HG03135 (cell line): ENCODE measurements at regions not wholly inside any gene's neighbourhood (a gene's known extent, or its start where the extent isn't known, plus 50 kb on each side); places are given as distances from the start of the nearest gene placed in this dataset.
"Not testable (repeated sequence)": the region's sequence is repeated elsewhere in the genome, so short reads cannot be mapped to it uniquely, and the experiment has no call there.

Source experiments
- ATAC-seq: cut with Tn5 transposase; IDR thresholded peaks from one replicate; pipeline ENCODE4 v1.9.1; 2021; ENCODE audit warnings: mild to moderate bottlenecking, moderate library complexity; ENCODE audit not compliant: unreplicated experiment

DNA sequence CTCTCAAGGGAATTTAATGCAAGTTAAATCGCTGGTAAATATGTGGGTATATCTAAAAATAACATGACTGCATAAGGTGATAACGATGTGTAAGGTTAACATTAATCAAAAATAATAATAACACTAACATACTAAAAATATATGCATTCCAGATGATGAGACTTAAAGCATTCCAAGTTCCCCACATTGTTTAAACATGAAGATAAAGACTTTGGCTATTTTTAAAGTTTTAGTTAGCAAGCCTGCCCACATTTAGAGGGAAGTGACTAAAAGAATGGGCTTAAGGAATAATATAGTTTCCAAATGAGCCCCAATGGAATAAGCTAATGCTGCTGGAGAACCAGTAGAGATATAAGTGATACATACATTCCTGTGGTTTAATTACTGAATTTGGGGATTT lies 941.3 kb downstream of the TBC1D32 start:
- ATAC-seq: no peak

- ATAC-seq: no peak
These were observed 949.6 kb downstream of the TBC1D32 start for GRCh38 chr6:120384671-120385070.

GRCh38 chr6:120383681-120384080 lies 950.6 kb downstream of the TBC1D32 start:
- ATAC-seq: no peak

DNA sequence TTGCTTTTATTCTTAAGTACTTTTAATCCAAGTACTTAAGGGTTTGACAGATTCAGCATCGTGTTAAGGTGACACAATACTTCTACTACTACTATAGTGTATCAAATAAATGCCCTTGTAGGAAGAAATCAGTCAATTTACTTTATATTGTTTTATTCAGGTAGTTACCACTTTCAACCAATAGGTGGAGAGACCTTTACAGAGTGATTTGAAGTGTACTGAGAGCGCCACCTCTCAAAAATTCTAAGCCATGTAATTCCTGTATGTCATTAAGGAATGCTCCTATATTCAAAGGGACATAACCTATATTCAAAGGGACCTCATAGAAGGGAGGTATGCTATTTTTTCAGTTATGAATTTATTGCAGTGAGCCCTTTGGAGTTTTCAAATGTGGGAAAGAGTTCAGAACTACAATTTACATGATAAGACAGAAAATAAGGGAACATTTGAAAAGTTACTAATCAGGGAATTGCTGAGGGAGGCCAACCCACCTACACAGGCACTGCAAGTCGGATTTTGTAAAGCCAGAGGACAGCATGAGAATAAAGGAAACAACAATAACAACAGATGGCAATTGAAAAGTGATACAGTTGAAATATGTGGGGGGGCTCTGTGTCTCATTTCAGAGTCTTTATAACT lies 955.6 kb downstream of the TBC1D32 start:
- peak; percentile 82 for ATAC-seq

DNA sequence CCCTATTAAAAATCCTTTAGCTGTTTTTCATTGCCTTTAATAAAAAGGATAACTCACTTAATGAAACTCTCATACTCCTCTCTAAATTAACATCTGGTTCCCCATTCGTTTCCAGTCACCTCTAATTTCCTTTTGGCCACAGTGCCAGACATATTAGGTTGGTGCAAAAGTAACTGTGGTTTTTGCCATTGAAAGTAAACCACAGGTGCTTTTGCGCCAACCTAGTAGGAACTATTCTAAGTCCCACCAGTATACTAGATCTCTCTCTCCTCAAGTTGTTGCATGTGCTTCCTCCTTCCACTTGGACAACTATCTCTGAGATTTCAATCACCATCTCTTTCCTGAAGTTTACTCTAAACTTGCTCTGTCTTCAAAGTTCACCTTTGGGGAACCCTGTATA lies 961.1 kb downstream of the TBC1D32 start:
- ATAC-seq: no peak

DNA sequence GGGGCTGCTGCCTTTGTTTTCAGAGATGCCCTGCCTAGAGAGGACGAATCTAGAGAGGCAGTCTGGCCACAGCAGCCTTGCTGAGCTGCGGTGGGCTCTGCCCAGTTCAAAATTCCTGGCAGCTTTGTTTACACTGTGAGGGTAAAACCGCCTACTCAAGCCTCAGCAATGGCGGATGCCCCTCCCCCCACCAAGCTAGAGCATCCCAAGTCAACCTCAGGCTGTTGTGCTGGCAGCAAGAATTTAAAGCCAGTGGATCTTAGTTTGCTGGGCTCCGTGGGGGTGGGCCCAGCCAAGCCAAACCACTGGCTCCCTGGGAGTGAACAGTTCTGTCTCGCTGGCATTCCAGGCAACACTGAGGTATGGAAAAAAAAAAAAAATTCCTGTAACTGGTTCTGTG lies 970.9 kb downstream of the TBC1D32 start:
- no peak for ATAC-seq

GRCh38 chr6:120358535-120358934 lies 975.7 kb downstream of the TBC1D32 start:
- ATAC-seq: not testable (repeated sequence)

DNA sequence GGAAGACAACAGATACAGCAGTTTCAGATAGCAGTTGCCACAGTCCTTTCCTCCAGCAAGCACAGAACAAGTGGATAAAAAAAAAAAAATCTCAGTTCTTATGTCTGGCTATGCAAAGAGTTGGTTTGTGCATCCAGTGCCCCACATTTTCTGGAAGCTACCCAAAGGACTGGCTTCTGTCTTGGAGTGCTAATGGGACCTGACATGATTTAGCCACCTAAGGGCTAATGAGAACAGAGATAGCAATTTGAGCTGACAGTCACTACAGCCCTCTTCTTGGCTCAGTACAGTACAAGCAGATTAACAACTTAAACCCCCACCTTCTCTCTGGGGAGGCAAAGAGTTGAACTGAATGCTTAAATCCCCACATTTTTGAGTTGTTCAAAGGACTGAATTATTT lies 976.8 kb downstream of the TBC1D32 start:
- no peak for ATAC-seq

DNA sequence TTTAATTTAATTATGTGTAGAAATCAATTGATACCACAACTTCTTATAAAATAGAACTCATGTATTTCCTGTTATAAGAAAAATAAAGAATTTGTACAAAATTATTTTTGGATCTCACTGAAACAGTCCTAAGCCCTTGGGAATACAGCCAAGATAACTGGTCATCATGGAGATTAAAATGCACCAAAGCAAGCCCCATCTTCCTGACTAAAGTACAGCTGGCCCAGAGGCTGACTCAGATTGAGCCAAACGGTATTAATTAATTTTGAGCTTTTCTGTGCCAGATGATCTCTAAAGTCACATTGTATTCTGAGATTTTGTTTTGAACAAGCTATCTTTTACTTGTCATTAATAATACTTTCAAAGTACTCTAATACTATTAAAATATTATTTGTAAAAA lies 978.5 kb downstream of the TBC1D32 start:
- ATAC-seq: no peak

DNA sequence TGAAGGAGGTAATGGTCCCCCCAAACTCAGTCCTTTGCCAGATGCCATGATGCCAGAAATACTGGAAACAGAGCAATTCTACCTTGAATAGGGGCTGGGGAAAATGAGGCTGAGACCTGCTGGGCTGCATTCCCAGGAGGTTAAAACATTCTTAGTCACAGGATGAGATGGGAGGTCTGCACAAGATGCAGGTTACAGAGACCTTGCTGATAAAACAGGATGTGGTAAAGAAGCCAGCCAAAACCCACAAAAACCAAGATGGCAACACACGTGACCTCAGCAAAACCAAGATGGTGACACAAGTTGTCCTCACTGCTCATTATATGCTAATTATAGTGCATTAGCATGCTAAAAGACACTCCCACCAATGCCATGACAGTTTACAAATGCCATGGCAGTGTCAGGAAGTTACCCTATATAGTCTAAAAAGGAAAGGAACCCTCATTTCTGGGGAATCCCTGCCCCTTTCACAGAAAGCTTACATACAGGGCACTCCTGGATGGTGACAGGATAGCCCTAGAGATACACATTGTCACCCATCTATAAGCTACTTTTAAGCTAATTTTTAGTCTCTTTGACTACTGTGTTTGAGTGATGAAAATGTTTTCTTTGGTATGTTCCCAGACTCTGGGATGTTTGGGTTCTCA lies 979.7 kb downstream of the TBC1D32 start:
- ATAC-seq: no peak

GRCh38 chr6:120352491-120352890 lies 981.8 kb downstream of the TBC1D32 start:
- ATAC-seq: no peak

DNA sequence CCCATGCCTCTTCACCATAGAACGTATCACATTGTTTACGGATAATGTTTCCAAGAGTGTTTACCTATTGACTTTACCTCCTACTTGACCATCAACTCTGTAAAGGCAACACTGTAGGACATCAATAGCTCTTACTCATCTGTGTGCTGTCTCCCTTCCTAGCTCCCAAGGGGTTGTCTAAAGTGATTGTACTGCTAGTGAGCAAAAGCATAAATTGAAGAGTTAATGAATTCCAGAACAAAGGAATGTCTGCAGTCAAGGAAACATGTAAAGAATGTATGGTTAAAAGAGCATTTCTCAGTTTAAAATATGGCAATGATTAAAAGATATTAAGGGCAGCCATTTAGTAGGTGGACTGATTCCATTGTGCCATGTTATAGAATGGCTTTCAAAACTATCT lies 985.4 kb downstream of the TBC1D32 start:
- no peak for ATAC-seq

- no peak for ATAC-seq
These were observed 979.0 kb upstream of the MAN1A1 start for GRCh38 chr6:120328521-120328920.

DNA sequence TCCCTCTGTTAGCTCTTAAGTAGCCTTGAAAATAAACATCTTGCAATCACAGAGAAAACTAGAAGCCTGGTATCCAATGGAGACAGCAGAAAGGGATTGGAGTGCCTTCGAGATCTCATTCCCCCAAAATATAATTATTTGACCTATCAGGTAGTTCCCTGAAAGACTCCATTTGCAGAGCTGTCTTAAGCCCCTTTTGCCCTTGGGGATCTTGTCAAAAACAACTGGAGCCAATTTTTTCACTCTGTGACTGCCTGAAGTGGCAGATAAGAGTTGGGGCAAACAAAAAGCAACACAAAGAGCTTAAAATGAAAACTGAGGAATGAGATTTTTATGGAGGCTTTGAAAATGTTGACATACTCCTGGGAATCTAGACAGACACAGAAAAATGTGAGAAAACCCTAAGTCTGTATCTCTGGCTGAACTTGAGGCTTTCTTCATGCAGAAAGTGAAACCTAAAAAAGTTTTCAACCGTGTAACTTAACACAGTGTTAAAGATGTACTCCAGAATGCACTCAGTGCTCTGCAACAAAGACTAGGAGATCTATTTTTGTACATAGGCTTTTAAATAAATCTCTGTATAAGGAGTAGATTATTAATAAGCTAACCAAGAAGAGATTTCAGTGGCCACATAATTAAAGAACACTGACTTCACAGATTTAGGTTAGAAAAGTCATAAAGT lies 971.1 kb upstream of the MAN1A1 start:
- ATAC-seq: peak; percentile 71

DNA sequence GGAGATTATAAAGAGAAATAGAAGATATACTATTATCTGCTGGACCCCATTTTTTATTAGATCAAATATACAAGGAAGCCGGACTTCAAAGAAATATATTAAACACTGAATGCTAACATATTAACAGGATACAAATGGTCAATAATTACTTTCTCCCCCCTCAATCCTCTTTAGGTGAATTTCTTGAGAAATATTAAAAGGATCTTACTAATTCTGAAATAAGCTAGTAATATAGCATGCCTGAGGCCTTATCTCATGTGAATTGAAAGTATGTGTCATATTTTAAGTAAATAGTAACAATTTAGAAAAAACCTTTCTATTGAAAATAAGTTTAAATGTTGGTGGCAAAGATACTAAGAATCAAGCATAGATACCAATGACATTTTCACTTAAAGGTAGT lies 954.7 kb upstream of the MAN1A1 start:
- no peak for ATAC-seq

- peak; percentile 55 for ATAC-seq
These were observed 954.0 kb upstream of the MAN1A1 start for GRCh38 chr6:120303527-120303926.

- ATAC-seq: no peak
These were observed 952.5 kb upstream of the MAN1A1 start for GRCh38 chr6:120302041-120302440.

- ATAC-seq: no peak
These were observed 941.4 kb upstream of the MAN1A1 start for GRCh38 chr6:120290964-120291363.

GRCh38 chr6:120282005-120282404 lies 932.4 kb upstream of the MAN1A1 start:
- no peak for ATAC-seq

DNA sequence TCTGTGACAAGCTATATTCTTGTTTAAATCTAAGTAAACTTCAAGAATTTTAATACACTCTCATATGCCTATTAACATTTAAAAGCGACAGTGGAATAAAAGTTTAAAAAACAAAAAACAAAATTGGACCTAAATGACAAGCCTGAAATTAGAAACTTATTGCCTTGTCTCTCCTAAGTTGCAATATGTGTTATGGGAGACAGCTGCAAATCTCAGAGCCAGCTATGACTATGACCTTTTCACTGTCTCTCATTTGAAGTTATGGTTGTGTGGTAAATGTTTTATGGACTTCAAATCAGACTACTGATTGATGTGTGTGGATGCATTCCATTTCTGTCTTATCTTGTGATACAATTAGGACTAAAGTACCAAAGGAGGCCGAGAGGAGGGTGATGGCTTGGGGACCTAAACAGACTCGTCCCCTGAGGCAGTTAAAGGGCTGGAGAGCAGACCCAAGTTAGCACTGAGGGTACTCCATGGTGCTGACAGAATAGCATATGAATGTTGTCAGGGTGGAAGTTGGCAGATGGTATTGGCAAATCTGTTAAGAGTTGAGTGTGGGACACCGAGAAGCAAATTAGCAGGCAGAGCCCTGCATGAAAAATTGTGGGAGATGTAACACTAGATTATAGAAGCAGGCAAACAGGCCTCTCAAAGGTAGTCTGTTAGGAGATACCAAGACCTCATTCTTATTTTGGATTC lies 930.1 kb upstream of the MAN1A1 start:
- no peak for ATAC-seq

GRCh38 chr6:120278689-120279396 lies 929.3 kb upstream of the MAN1A1 start:
- ATAC-seq: no peak
